ENCODE measurements at regions not wholly inside any gene's neighbourhood (a gene's known extent, or its start where the extent isn't known, plus 50 kb on each side); places are given as distances from the start of the nearest gene placed in this dataset.

GRCh38 chr2:228532233-228532632, 350.7 kb upstream of the SPHKAP start:
- TF ChIP-seq CTCF (IDR thresholded peaks at IDR 0.05), result no peak
- TF ChIP-seq POLR2A (IDR thresholded peaks at IDR 0.05), result no peak
- no peak for TF ChIP-seq POLR2AphosphoS5 (IDR thresholded peaks at IDR 0.05)
